Adipocyte (in vitro differentiated cells): ENCODE measurements at regions not wholly inside any gene's neighbourhood (a gene's known extent, or its start where the extent isn't known, plus 50 kb on each side); places are given as distances from the start of the nearest gene placed in this dataset.

Experiments
- DNase-seq: peaks from one replicate; pipeline ENCODE4 v3.0.0-alpha.2; 2015; ENCODE audit warnings: low read depth
- H3K27me3 ChIP-seq: replicated peaks from 2 replicates; pipeline ENCODE4 v1.7.0; 2013; ENCODE audit warnings: mild to moderate bottlenecking, low read length, moderate library complexity; ENCODE audit not compliant: control insufficient read depth, insufficient read depth
- H3K36me3 ChIP-seq: 2 replicates; pipeline ENCODE4 v1.7.0; 2013; ENCODE audit warnings: low read length, mild to moderate bottlenecking, moderate library complexity; ENCODE audit not compliant: control insufficient read depth, insufficient read depth, severe bottlenecking
- H3K4me1 ChIP-seq: 2 replicates; pipeline ENCODE4 v1.7.0; 2013; ENCODE audit warnings: mild to moderate bottlenecking, low read length, moderate library complexity; ENCODE audit not compliant: control insufficient read depth, insufficient read depth
- H3K4me3 ChIP-seq: 2 replicates; pipeline ENCODE4 v1.7.0; 2013; ENCODE audit warnings: mild to moderate bottlenecking, low read length, moderate library complexity
- H3K9ac ChIP-seq: 2 replicates; pipeline ENCODE4 v1.7.0; 2013; ENCODE audit warnings: mild to moderate bottlenecking, low read length, moderate library complexity
- H3K9me3 ChIP-seq: 2 replicates; pipeline ENCODE4 v1.7.0; 2013; ENCODE audit warnings: mild to moderate bottlenecking, low read length, moderate library complexity; ENCODE audit not compliant: control insufficient read depth

GRCh38 chr6:169078399-169079145 is 175.1 kb downstream of the THBS2 start:
- H3K27me3 ChIP-seq: no peaks in the 10 kb centered on the region
- no peaks in the 10 kb centered on the region for H3K36me3 ChIP-seq
- H3K9me3 ChIP-seq: no peaks in the 10 kb centered on the region
- peaks cover 27% of the 10 kb centered on the region for H3K4me1 ChIP-seq
- no peak for DNase-seq
- no peak overlapping the region for H3K9ac ChIP-seq
- no peak overlapping the region for H3K4me3 ChIP-seq

- Histone ChIP-seq H3K4me1 (peaks cover 50% of the 10 kb centered on the region), H3K4me3 (peak overlapping the region; percentile 72), H3K36me3 (no peaks in the 10 kb centered on the region), H3K9me3 (no peaks in the 10 kb centered on the region), H3K27me3 (no peaks in the 10 kb centered on the region), H3K9ac (peak overlapping the region; percentile 84)
- DNase-seq: no peak
Observed at GRCh38 chr6:169075915-169076654, 177.6 kb downstream of the THBS2 start.

GRCh38 chr6:169075211-169075914 is 178.3 kb downstream of the THBS2 start:
- Histone ChIP-seq H3K27me3 (no peaks in the 10 kb centered on the region), H3K4me1 (peaks cover 52% of the 10 kb centered on the region), H3K9ac (peak overlapping the region; percentile 84)

GRCh38 chr6:169074526-169074925 is 179.1 kb downstream of the THBS2 start:
- Histone ChIP-seq H3K36me3 (no peaks in the 10 kb centered on the region), H3K4me3 (peak overlapping the region; percentile 72), H3K9me3 (no peaks in the 10 kb centered on the region), H3K27me3 (no peaks in the 10 kb centered on the region), H3K9ac (peak overlapping the region; percentile 84), H3K4me1 (peaks cover 61% of the 10 kb centered on the region)
- peak; percentile 36 for DNase-seq

More at GRCh38 chr6:169075211-169075914, 178.3 kb downstream of the THBS2 start:
- peak; percentile 41 for DNase-seq
- Histone ChIP-seq H3K4me3 (peak overlapping the region; percentile 72), H3K9me3 (no peaks in the 10 kb centered on the region), H3K36me3 (no peaks in the 10 kb centered on the region)

- no peak overlapping the region for H3K4me3 ChIP-seq
- H3K4me1 ChIP-seq: peaks cover 62% of the 10 kb centered on the region
- H3K9ac ChIP-seq: peak overlapping the region; percentile 84
- peak; percentile 89 for DNase-seq
- no peaks in the 10 kb centered on the region for H3K27me3 ChIP-seq
- H3K9me3 ChIP-seq: no peaks in the 10 kb centered on the region
- H3K36me3 ChIP-seq: no peaks in the 10 kb centered on the region
Observed at GRCh38 chr6:169073311-169073710, 180.3 kb downstream of the THBS2 start.

- Histone ChIP-seq H3K9me3 (no peaks in the 10 kb centered on the region), H3K36me3 (no peaks in the 10 kb centered on the region), H3K4me3 (no peak overlapping the region), H3K4me1 (peaks cover 62% of the 10 kb centered on the region), H3K9ac (peak overlapping the region; percentile 79), H3K27me3 (no peaks in the 10 kb centered on the region)
- DNase-seq: no peak
Observed at GRCh38 chr6:169072127-169073042, 181.3 kb downstream of the THBS2 start.

GRCh38 chr6:169071394-169071793 is 182.3 kb downstream of the THBS2 start:
- peak overlapping the region; percentile 44 for H3K4me3 ChIP-seq
- no peaks in the 10 kb centered on the region for H3K9me3 ChIP-seq
- peaks cover 60% of the 10 kb centered on the region for H3K4me1 ChIP-seq
- no peaks in the 10 kb centered on the region for H3K36me3 ChIP-seq
- DNase-seq: no peak
- H3K27me3 ChIP-seq: no peaks in the 10 kb centered on the region
- H3K9ac ChIP-seq: peak overlapping the region; percentile 79

GRCh38 chr6:169070506-169071176 is 183.0 kb downstream of the THBS2 start:
- H3K4me3 ChIP-seq: no peak overlapping the region
- peaks cover 52% of the 10 kb centered on the region for H3K4me1 ChIP-seq
- peak overlapping the region; percentile 79 for H3K9ac ChIP-seq
- H3K27me3 ChIP-seq: no peaks in the 10 kb centered on the region
- H3K9me3 ChIP-seq: no peaks in the 10 kb centered on the region
- no peaks in the 10 kb centered on the region for H3K36me3 ChIP-seq
- DNase-seq: peak; percentile 99

- Histone ChIP-seq H3K36me3 (no peaks in the 10 kb centered on the region), H3K9ac (peak overlapping the region; percentile 76), H3K27me3 (no peaks in the 10 kb centered on the region), H3K4me3 (no peak overlapping the region), H3K9me3 (no peaks in the 10 kb centered on the region), H3K4me1 (peaks cover 41% of the 10 kb centered on the region)
- DNase-seq: no peak
Observed at GRCh38 chr6:169069356-169069755, 184.3 kb downstream of the THBS2 start.

- H3K9me3 ChIP-seq: peaks cover 3% of the 10 kb centered on the region
- no peak overlapping the region for H3K9ac ChIP-seq
- H3K27me3 ChIP-seq: no peaks in the 10 kb centered on the region
- DNase-seq: no peak
- H3K4me3 ChIP-seq: no peak overlapping the region
- H3K36me3 ChIP-seq: no peaks in the 10 kb centered on the region
- H3K4me1 ChIP-seq: no peaks in the 10 kb centered on the region
Observed at GRCh38 chr6:169064194-169064593, 189.5 kb downstream of the THBS2 start.
